HG03097 (cell line): ENCODE measurements at regions not wholly inside any gene's neighbourhood (a gene's known extent, or its start where the extent isn't known, plus 50 kb on each side); places are given as distances from the start of the nearest gene placed in this dataset.

ENCODE experiments used
- ATAC-seq: cut with Tn5 transposase; IDR thresholded peaks from one replicate; pipeline ENCODE4 v1.9.1; 2021; ENCODE audit not compliant: unreplicated experiment, low FRiP score

- no peak for ATAC-seq
These were observed 231.3 kb upstream of the USP25 start for GRCh38 chr21:15498455-15498854.

- ATAC-seq: no peak
These were observed 223.7 kb upstream of the USP25 start for GRCh38 chr21:15506086-15506485.

GRCh38 chr21:15508554-15508953 lies 221.2 kb upstream of the USP25 start:
- ATAC-seq: no peak

GRCh38 chr21:15514073-15514946 lies 215.5 kb upstream of the USP25 start:
- ATAC-seq: peak; percentile 98

- no peak for ATAC-seq
These were observed 213.9 kb upstream of the USP25 start for GRCh38 chr21:15515908-15516307.

GRCh38 chr21:15517394-15517793 lies 212.4 kb upstream of the USP25 start:
- ATAC-seq: no peak

- no peak for ATAC-seq
These were observed 208.8 kb upstream of the USP25 start for GRCh38 chr21:15520811-15521643.

- ATAC-seq: no peak
These were observed 208.2 kb upstream of the USP25 start for GRCh38 chr21:15521644-15522001.

- no peak for ATAC-seq
These were observed 207.6 kb upstream of the USP25 start for GRCh38 chr21:15522148-15522547.

GRCh38 chr21:15524855-15525254 lies 204.9 kb upstream of the USP25 start:
- no peak for ATAC-seq

GRCh38 chr21:15526798-15527197 lies 203.0 kb upstream of the USP25 start:
- no peak for ATAC-seq

- ATAC-seq: no peak
These were observed 201.4 kb upstream of the USP25 start for GRCh38 chr21:15528346-15528745.

- no peak for ATAC-seq
These were observed 197.8 kb upstream of the USP25 start for GRCh38 chr21:15531986-15532385.

GRCh38 chr21:15533618-15534017 lies 196.2 kb upstream of the USP25 start:
- ATAC-seq: no peak

GRCh38 chr21:15534450-15534886 lies 195.3 kb upstream of the USP25 start:
- ATAC-seq: no peak

- no peak for ATAC-seq
These were observed 190.4 kb upstream of the USP25 start for GRCh38 chr21:15539376-15539775.

GRCh38 chr21:15543473-15543872 lies 186.3 kb upstream of the USP25 start:
- no peak for ATAC-seq

- ATAC-seq: no peak
These were observed 180.1 kb upstream of the USP25 start for GRCh38 chr21:15549671-15550070.

GRCh38 chr21:15552914-15553494 lies 176.8 kb upstream of the USP25 start:
- no peak for ATAC-seq

- ATAC-seq: no peak
These were observed 171.9 kb upstream of the USP25 start for GRCh38 chr21:15557925-15558324.

- ATAC-seq: no peak
These were observed 170.9 kb upstream of the USP25 start for GRCh38 chr21:15558884-15559283.
